ENCODE measurements at regions not wholly inside any gene's neighbourhood (a gene's known extent, or its start where the extent isn't known, plus 50 kb on each side); places are given as distances from the start of the nearest gene placed in this dataset.

GRCh38 chr6:140979642-140980091 is 1153.1 kb upstream of the GJE1 start:
- Mint-ChIP-seq H3K36me3 (ENCODE audit: low read depth) (no peaks in the 10 kb centered on the region), H3K4me3 (no peak overlapping the region), H3K27me3 (ENCODE audit: low read depth) (no peaks in the 10 kb centered on the region), H3K4me1 (no peaks in the 10 kb centered on the region), H3K27ac (no peak overlapping the region), H3K9me3 (no peaks in the 10 kb centered on the region)
- TF ChIP-seq CTCF (IDR thresholded peaks at IDR 0.05; ENCODE audit: unreplicated experiment in 3 of 3): no peak

- H3K27me3 Mint-ChIP-seq (ENCODE audit: low read depth): no peaks in the 10 kb centered on the region
- no peaks in the 10 kb centered on the region for H3K36me3 Mint-ChIP-seq (ENCODE audit: low read depth)
- peaks cover 9% of the 10 kb centered on the region for H3K9me3 Mint-ChIP-seq
- peak overlapping the region in 1 of 3 experiments; percentile 2 for H3K27ac Mint-ChIP-seq
- no peak overlapping the region for H3K4me3 Mint-ChIP-seq
- no peak for TF ChIP-seq CTCF (IDR thresholded peaks at IDR 0.05; ENCODE audit: unreplicated experiment in 3 of 3)
- H3K4me1 Mint-ChIP-seq: no peaks in the 10 kb centered on the region
Observed at GRCh38 chr6:140977403-140977802, 1155.3 kb upstream of the GJE1 start.

GRCh38 chr6:140976806-140977205 is 1155.9 kb upstream of the GJE1 start:
- peaks cover 12% of the 10 kb centered on the region for H3K9me3 Mint-ChIP-seq
- H3K27me3 Mint-ChIP-seq (ENCODE audit: low read depth): no peaks in the 10 kb centered on the region
- H3K27ac Mint-ChIP-seq: peak overlapping the region in 2 of 3 experiments; percentile 2 to 25
- no peak for TF ChIP-seq CTCF (IDR thresholded peaks at IDR 0.05; ENCODE audit: unreplicated experiment in 3 of 3)
- no peaks in the 10 kb centered on the region for H3K4me1 Mint-ChIP-seq
- H3K36me3 Mint-ChIP-seq (ENCODE audit: low read depth): no peaks in the 10 kb centered on the region
- H3K4me3 Mint-ChIP-seq: no peak overlapping the region

- Mint-ChIP-seq H3K27me3 (ENCODE audit: low read depth) (no peaks in the 10 kb centered on the region), H3K4me1 (no peaks in the 10 kb centered on the region), H3K36me3 (ENCODE audit: low read depth) (no peaks in the 10 kb centered on the region), H3K4me3 (no peak overlapping the region), H3K27ac (no peak overlapping the region), H3K9me3 (peaks cover 21% of the 10 kb centered on the region)
- no peak for TF ChIP-seq CTCF (IDR thresholded peaks at IDR 0.05; ENCODE audit: unreplicated experiment in 3 of 3)
Observed at GRCh38 chr6:140970485-140970884, 1162.2 kb upstream of the GJE1 start.

- Mint-ChIP-seq H3K4me1 (no peaks in the 10 kb centered on the region), H3K9me3 (peaks cover 19% of the 10 kb centered on the region), H3K36me3 (ENCODE audit: low read depth) (no peaks in the 10 kb centered on the region), H3K27me3 (ENCODE audit: low read depth) (no peaks in the 10 kb centered on the region), H3K4me3 (no peak overlapping the region), H3K27ac (no peak overlapping the region)
- TF ChIP-seq CTCF (IDR thresholded peaks at IDR 0.05; ENCODE audit: unreplicated experiment in 3 of 3): no peak
Observed at GRCh38 chr6:140968062-140968461, 1164.7 kb upstream of the GJE1 start.

GRCh38 chr6:140966676-140967075 is 1166.0 kb upstream of the GJE1 start:
- no peaks in the 10 kb centered on the region for H3K27me3 Mint-ChIP-seq (ENCODE audit: low read depth)
- H3K9me3 Mint-ChIP-seq: peaks cover 8% of the 10 kb centered on the region
- no peaks in the 10 kb centered on the region for H3K4me1 Mint-ChIP-seq
- H3K36me3 Mint-ChIP-seq (ENCODE audit: low read depth): no peaks in the 10 kb centered on the region
- H3K27ac Mint-ChIP-seq: no peak overlapping the region
- no peak overlapping the region for H3K4me3 Mint-ChIP-seq
- TF ChIP-seq CTCF (IDR thresholded peaks at IDR 0.05; ENCODE audit: unreplicated experiment in 3 of 3): no peak

Measured in nephron (organoid).